ENCODE measurements at regions not wholly inside any gene's neighbourhood (a gene's known extent, or its start where the extent isn't known, plus 50 kb on each side); places are given as distances from the start of the nearest gene placed in this dataset.

DNA sequence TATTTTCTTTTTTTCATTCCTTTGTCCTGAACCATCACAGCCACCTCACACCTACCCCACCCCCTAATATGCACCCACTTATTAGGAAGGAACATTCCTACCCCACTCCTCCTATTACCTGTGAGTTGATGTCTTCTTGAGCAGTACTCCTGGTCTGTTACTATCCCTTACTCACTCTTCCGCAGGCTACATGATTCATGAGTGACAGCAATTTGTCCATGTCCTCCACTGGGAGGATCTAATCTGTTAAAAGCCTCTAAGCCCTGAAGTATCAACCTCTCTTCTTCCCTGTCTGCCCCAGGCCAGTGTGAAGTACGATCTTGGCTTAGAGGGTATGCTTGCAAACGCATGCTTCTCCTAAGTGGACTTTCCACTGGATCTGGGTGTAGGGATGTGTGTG is 75.6 kb upstream of the RFX8 start:
- Histone ChIP-seq H3K27ac (no peak overlapping the region), H2AFZ (no peak overlapping the region), H4K20me1 (ENCODE audit: insufficient read depth, poor library complexity, severe bottlenecking) (no peaks in the 10 kb centered on the region), H3K27me3 (no peaks in the 10 kb centered on the region), H3K79me2 (no peaks in the 10 kb centered on the region), H3K9me3 (ENCODE audit: low read depth) (no peaks in the 10 kb centered on the region), H3K36me3 (replicated peaks; ENCODE audit: insufficient read depth, low read depth) (no peaks in the 10 kb centered on the region), H3K9me2 (replicated peaks; ENCODE audit: insufficient read depth) (no peaks in the 10 kb centered on the region), H3K4me1 (ENCODE audit: insufficient read depth) (no peaks in the 10 kb centered on the region), H3K4me2 (no peak overlapping the region), H3K4me3 (no peak overlapping the region)
- 69% methylated on average over 3 of the region's 3 CpGs for WGBS (ENCODE audit: low lambda C conversion rate, missing lambda C conversion rate)
- DNase-seq (ENCODE audit: low spot score), result no peak
- no peak for TF ChIP-seq EZH2phosphoT487 (IDR thresholded peaks at IDR 0.05; ENCODE audit: low read depth, severe bottlenecking, unreplicated experiment)

DNA sequence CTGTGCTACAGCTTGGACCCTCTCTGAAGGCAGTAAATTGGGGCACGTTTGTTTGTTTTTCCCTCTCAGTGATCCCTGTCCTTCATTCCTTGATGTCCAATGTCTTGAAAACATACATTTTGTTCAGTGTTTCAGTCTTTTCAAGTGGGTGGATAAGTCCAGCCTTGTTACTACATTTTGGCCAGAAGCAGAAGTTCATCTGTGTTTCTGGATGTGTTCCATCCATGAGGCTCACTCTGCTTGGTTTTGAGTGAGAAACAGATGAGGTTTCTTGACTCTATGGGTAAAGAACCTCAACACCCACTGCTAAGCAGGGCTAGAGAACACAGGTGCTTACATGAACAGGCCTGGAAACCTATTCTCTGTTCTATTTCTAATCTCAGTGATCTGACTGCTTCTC is 74.5 kb upstream of the RFX8 start:
- 67% methylated on average over 1 of the region's 1 CpG for WGBS (ENCODE audit: low lambda C conversion rate, missing lambda C conversion rate)
- H3K27ac ChIP-seq, result no peak overlapping the region
- no peaks in the 10 kb centered on the region for H4K20me1 ChIP-seq (ENCODE audit: insufficient read depth, poor library complexity, severe bottlenecking)
- no peaks in the 10 kb centered on the region for H3K4me1 ChIP-seq (ENCODE audit: insufficient read depth)
- no peak overlapping the region for H3K4me3 ChIP-seq
- H3K27me3 ChIP-seq, result no peaks in the 10 kb centered on the region
- H3K9me3 ChIP-seq (ENCODE audit: low read depth), result no peaks in the 10 kb centered on the region
- H3K79me2 ChIP-seq, result no peaks in the 10 kb centered on the region
- H2AFZ ChIP-seq, result no peak overlapping the region
- DNase-seq (ENCODE audit: low spot score), result no peak
- no peaks in the 10 kb centered on the region for H3K36me3 ChIP-seq (replicated peaks; ENCODE audit: insufficient read depth, low read depth)
- no peaks in the 10 kb centered on the region for H3K9me2 ChIP-seq (replicated peaks; ENCODE audit: insufficient read depth)
- H3K4me2 ChIP-seq, result no peak overlapping the region
- TF ChIP-seq, protein P1, sequence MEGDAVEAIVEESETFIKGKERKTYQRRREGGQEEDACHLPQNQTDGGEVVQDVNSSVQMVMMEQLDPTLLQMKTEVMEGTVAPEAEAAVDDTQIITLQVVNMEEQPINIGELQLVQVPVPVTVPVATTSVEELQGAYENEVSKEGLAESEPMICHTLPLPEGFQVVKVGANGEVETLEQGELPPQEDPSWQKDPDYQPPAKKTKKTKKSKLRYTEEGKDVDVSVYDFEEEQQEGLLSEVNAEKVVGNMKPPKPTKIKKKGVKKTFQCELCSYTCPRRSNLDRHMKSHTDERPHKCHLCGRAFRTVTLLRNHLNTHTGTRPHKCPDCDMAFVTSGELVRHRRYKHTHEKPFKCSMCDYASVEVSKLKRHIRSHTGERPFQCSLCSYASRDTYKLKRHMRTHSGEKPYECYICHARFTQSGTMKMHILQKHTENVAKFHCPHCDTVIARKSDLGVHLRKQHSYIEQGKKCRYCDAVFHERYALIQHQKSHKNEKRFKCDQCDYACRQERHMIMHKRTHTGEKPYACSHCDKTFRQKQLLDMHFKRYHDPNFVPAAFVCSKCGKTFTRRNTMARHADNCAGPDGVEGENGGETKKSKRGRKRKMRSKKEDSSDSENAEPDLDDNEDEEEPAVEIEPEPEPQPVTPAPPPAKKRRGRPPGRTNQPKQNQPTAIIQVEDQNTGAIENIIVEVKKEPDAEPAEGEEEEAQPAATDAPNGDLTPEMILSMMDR (IDR thresholded peaks at IDR 0.05; ENCODE audit: poor library complexity), result no peak
- TF ChIP-seq EZH2 (IDR thresholded peaks at IDR 0.05; ENCODE audit: borderline replicate concordance) (no peak), EZH2phosphoT487 (IDR thresholded peaks at IDR 0.05; ENCODE audit: low read depth, severe bottlenecking, unreplicated experiment) (no peak)

GRCh38 chr2:101546376-101547058 is 71.6 kb upstream of the RFX8 start:
- H3K4me3 ChIP-seq, result no peak overlapping the region
- no peaks in the 10 kb centered on the region for H3K36me3 ChIP-seq (replicated peaks; ENCODE audit: insufficient read depth, low read depth)
- TF ChIP-seq EZH2phosphoT487 (IDR thresholded peaks at IDR 0.05; ENCODE audit: low read depth, severe bottlenecking, unreplicated experiment), result no peak
- no peak for TF ChIP-seq EZH2 (IDR thresholded peaks at IDR 0.05; ENCODE audit: borderline replicate concordance)
- TF ChIP-seq, protein P1 (IDR thresholded peaks at IDR 0.05; ENCODE audit: poor library complexity), result no peak
- no peaks in the 10 kb centered on the region for H3K27me3 ChIP-seq
- no peak for DNase-seq (ENCODE audit: low spot score)
- H3K9me2 ChIP-seq (replicated peaks; ENCODE audit: insufficient read depth), result no peaks in the 10 kb centered on the region
- no peak overlapping the region for H3K4me2 ChIP-seq
- H3K27ac ChIP-seq, result no peak overlapping the region
- WGBS (ENCODE audit: low lambda C conversion rate, missing lambda C conversion rate), result 84% methylated on average over 2 of the region's 2 CpGs
- no peak overlapping the region for H2AFZ ChIP-seq
- H3K79me2 ChIP-seq, result no peaks in the 10 kb centered on the region
- no peaks in the 10 kb centered on the region for H3K4me1 ChIP-seq (ENCODE audit: insufficient read depth)
- H4K20me1 ChIP-seq (ENCODE audit: insufficient read depth, poor library complexity, severe bottlenecking), result no peaks in the 10 kb centered on the region
- H3K9me3 ChIP-seq (ENCODE audit: low read depth), result no peaks in the 10 kb centered on the region

GRCh38 chr2:101545950-101546349 is 71.0 kb upstream of the RFX8 start:
- no peak overlapping the region for H2AFZ ChIP-seq
- no peaks in the 10 kb centered on the region for H3K9me2 ChIP-seq (replicated peaks; ENCODE audit: insufficient read depth)
- no peaks in the 10 kb centered on the region for H3K4me1 ChIP-seq (ENCODE audit: insufficient read depth)
- H3K27me3 ChIP-seq, result no peaks in the 10 kb centered on the region
- no peak overlapping the region for H3K27ac ChIP-seq
- TF ChIP-seq, protein P1 (IDR thresholded peaks at IDR 0.05; ENCODE audit: poor library complexity), result no peak
- TF ChIP-seq EZH2phosphoT487 (IDR thresholded peaks at IDR 0.05; ENCODE audit: low read depth, severe bottlenecking, unreplicated experiment) (no peak), EZH2 (IDR thresholded peaks at IDR 0.05; ENCODE audit: borderline replicate concordance) (no peak)
- H3K79me2 ChIP-seq, result no peaks in the 10 kb centered on the region
- no peak for DNase-seq (ENCODE audit: low spot score)
- H3K4me2 ChIP-seq, result no peak overlapping the region
- H3K36me3 ChIP-seq (replicated peaks; ENCODE audit: insufficient read depth, low read depth), result no peaks in the 10 kb centered on the region
- H4K20me1 ChIP-seq (ENCODE audit: insufficient read depth, poor library complexity, severe bottlenecking), result no peaks in the 10 kb centered on the region
- no peaks in the 10 kb centered on the region for H3K9me3 ChIP-seq (ENCODE audit: low read depth)
- H3K4me3 ChIP-seq, result no peak overlapping the region
